GM18870 (cell line): ENCODE measurements at regions not wholly inside any gene's neighbourhood (a gene's known extent, or its start where the extent isn't known, plus 50 kb on each side); places are given as distances from the start of the nearest gene placed in this dataset.

Source experiments
- ATAC-seq: cut with Tn5 transposase; IDR thresholded peaks from one replicate; pipeline ENCODE4 v1.9.1; 2021; ENCODE audit warnings: moderate library complexity; ENCODE audit not compliant: unreplicated experiment

GRCh38 chr15:96514607-96515285, 184.2 kb downstream of the NR2F2 start:
- no peak for ATAC-seq

GRCh38 chr15:96515371-96515770, 184.9 kb downstream of the NR2F2 start:
- no peak for ATAC-seq

- no peak for ATAC-seq
Observed at GRCh38 chr15:96521386-96521785, 190.9 kb downstream of the NR2F2 start.

- ATAC-seq = no peak
Observed at GRCh38 chr15:96524676-96525417, 194.3 kb downstream of the NR2F2 start.

- ATAC-seq = no peak
Observed at GRCh38 chr15:96535148-96535547, 204.6 kb downstream of the NR2F2 start.

GRCh38 chr15:96538491-96538890, 208.0 kb downstream of the NR2F2 start:
- no peak for ATAC-seq

- no peak for ATAC-seq
Observed at GRCh38 chr15:96540283-96540682, 209.8 kb downstream of the NR2F2 start.

- ATAC-seq = no peak
Observed at GRCh38 chr15:96542130-96542770, 211.8 kb downstream of the NR2F2 start.

GRCh38 chr15:96544162-96544756, 213.8 kb downstream of the NR2F2 start:
- ATAC-seq = no peak

- ATAC-seq = no peak
Observed at GRCh38 chr15:96549136-96549535, 218.6 kb downstream of the NR2F2 start.

- ATAC-seq = no peak
Observed at GRCh38 chr15:96551196-96551595, 220.7 kb downstream of the NR2F2 start.

GRCh38 chr15:96551722-96552121, 221.2 kb downstream of the NR2F2 start:
- no peak for ATAC-seq

- no peak for ATAC-seq
Observed at GRCh38 chr15:96553006-96553405, 222.5 kb downstream of the NR2F2 start.

- ATAC-seq = no peak
Observed at GRCh38 chr15:96553451-96553850, 223.0 kb downstream of the NR2F2 start.

- no peak for ATAC-seq
Observed at GRCh38 chr15:96553931-96554330, 223.4 kb downstream of the NR2F2 start.

- ATAC-seq = no peak
Observed at GRCh38 chr15:96554541-96554940, 224.0 kb downstream of the NR2F2 start.

- ATAC-seq = no peak
Observed at GRCh38 chr15:96559087-96559486, 228.6 kb downstream of the NR2F2 start.

- ATAC-seq = no peak
Observed at GRCh38 chr15:96559631-96560030, 229.1 kb downstream of the NR2F2 start.

GRCh38 chr15:96560246-96560895, 229.9 kb downstream of the NR2F2 start:
- no peak for ATAC-seq

- ATAC-seq = no peak
Observed at GRCh38 chr15:96561593-96561992, 231.1 kb downstream of the NR2F2 start.

GRCh38 chr15:96564546-96564945, 234.0 kb downstream of the NR2F2 start:
- ATAC-seq = no peak
